Loucy (cell line): ENCODE measurements at regions not wholly inside any gene's neighbourhood (a gene's known extent, or its start where the extent isn't known, plus 50 kb on each side); places are given as distances from the start of the nearest gene placed in this dataset.

Source experiments
- CTCF ChIP-seq: fragments of 200-600 bp; sonication (generic); conservative IDR thresholded peaks from 2 replicates; pipeline ENCODE4 v1.5.1; 2014; ENCODE audit warnings: mild to moderate bottlenecking, antibody characterized with exemption, low read length
- EZH2phosphoT487 ChIP-seq: fragments of 200-600 bp; IDR thresholded peaks from 2 replicates; pipeline ENCODE4 v1.6.1; 2018; ENCODE audit warnings: antibody characterized with exemption, mild to moderate bottlenecking, moderate library complexity, borderline replicate concordance

GRCh38 chr13:30141775-30142485 lies 165.4 kb downstream of the KATNAL1 start:
- no peak for TF ChIP-seq CTCF
- no peak for TF ChIP-seq EZH2phosphoT487
